PC-9 (cell line): ENCODE measurements at regions not wholly inside any gene's neighbourhood (a gene's known extent, or its start where the extent isn't known, plus 50 kb on each side); places are given as distances from the start of the nearest gene placed in this dataset.

Source experiments
- BruUV-seq: library from RNA; stranded (reverse); fragments of 400-500 nt; replicated peaks from 2 replicates; lab custom pipeline; 2021; lab: Mats Ljungman, UMichigan
- CTCF ChIA-PET: fragments of 300-600 bp; sonication (Branson Sonifier 250); formaldehyde crosslinking; loops from one replicate; lab custom pipeline; 2022; ENCODE audit warnings: antibody characterized with exemption; lab: Charles Lee
- POLR2A ChIA-PET: fragments of 300-600 bp; sonication (Branson Sonifier 250); formaldehyde crosslinking; loops from one replicate; lab custom pipeline; 2022; ENCODE audit warnings: antibody characterized with exemption; ENCODE audit not compliant: unreplicated experiment; lab: Charles Lee
- DNase-seq, 2 experiments: peaks; one replicate each; pipeline versions ENCODE4 v3.0.0 to v3.0.0-alpha.2; 2015 to 2022; ENCODE audit warnings: mixed read lengths in 1 of 2
- H2AFZ ChIP-seq: fragments of 200-600 bp; sonication (generic); 2 replicates; pipeline ENCODE4 v1.8.1; 2017; ENCODE audit warnings: antibody characterized with exemption
- H3F3A ChIP-seq: fragments of 200-600 bp; sonication (generic); 2 replicates; pipeline ENCODE4 v1.8.1; 2017; ENCODE audit warnings: antibody characterized with exemption, mild to moderate bottlenecking, low read depth; ENCODE audit not compliant: insufficient read depth
- H3K27ac ChIP-seq: fragments of 200-600 bp; sonication (generic); 2 replicates; pipeline ENCODE4 v1.6.1; 2016; ENCODE audit warnings: mixed run types
- H3K27me3 ChIP-seq: fragments of 200-600 bp; sonication (generic); 2 replicates; pipeline ENCODE4 v1.6.1; 2016; ENCODE audit warnings: low read depth, mixed run types; ENCODE audit not compliant: insufficient read depth
- H3K36me3 ChIP-seq: fragments of 200-600 bp; sonication (generic); 2 replicates; pipeline ENCODE4 v1.6.1; 2016; ENCODE audit warnings: low read depth, mixed run types
- H3K4me1 ChIP-seq: fragments of 200-600 bp; sonication (generic); replicated peaks from 2 replicates; pipeline ENCODE4 v1.6.1; 2016; ENCODE audit warnings: mixed run types; ENCODE audit not compliant: insufficient read depth
- H3K4me2 ChIP-seq: fragments of 200-600 bp; sonication (generic); 2 replicates; pipeline ENCODE4 v1.6.1; 2017; ENCODE audit warnings: mixed run types
- H3K4me3 ChIP-seq: fragments of 200-600 bp; sonication (generic); 2 replicates; pipeline ENCODE4 v1.6.1; 2016; ENCODE audit warnings: mixed run types
- H3K79me2 ChIP-seq: fragments of 200-600 bp; sonication (generic); 2 replicates; pipeline ENCODE4 v1.6.1; 2017; ENCODE audit warnings: low read depth, mixed run types
- H3K9me2 ChIP-seq: fragments of 200-600 bp; sonication (generic); 2 replicates; pipeline ENCODE4 v1.8.1; 2017; ENCODE audit warnings: mild to moderate bottlenecking; ENCODE audit not compliant: insufficient read depth
- H3K9me3 ChIP-seq: fragments of 200-600 bp; sonication (generic); 2 replicates; pipeline ENCODE4 v1.8.1; 2016; ENCODE audit warnings: low read depth; ENCODE audit not compliant: insufficient read depth
- H4K20me1 ChIP-seq: fragments of 200-600 bp; sonication (generic); 2 replicates; pipeline ENCODE4 v1.8.1; 2017; ENCODE audit not compliant: insufficient read depth
- EZH2 ChIP-seq: fragments of 200-600 bp; sonication (generic); IDR thresholded peaks from 2 replicates; pipeline ENCODE4 v1.8.0; 2017; ENCODE audit warnings: antibody characterized with exemption, low read depth
- intact Hi-C: fragments of 100-400 bp; cut with micrococcal nuclease; formaldehyde crosslinking; loops from one replicate; pipeline ENCODE4 v1.10.0; 2022; ENCODE audit not compliant: unreplicated experiment
- TF ChIP-seq, protein P1 (sequence below): fragments of 200-600 bp; sonication (generic); conservative IDR thresholded peaks from 2 replicates; pipeline ENCODE4 v1.6.1; 2017; ENCODE audit warnings: mixed run types, antibody characterized with exemption, mild to moderate bottlenecking, moderate library complexity

DNA sequence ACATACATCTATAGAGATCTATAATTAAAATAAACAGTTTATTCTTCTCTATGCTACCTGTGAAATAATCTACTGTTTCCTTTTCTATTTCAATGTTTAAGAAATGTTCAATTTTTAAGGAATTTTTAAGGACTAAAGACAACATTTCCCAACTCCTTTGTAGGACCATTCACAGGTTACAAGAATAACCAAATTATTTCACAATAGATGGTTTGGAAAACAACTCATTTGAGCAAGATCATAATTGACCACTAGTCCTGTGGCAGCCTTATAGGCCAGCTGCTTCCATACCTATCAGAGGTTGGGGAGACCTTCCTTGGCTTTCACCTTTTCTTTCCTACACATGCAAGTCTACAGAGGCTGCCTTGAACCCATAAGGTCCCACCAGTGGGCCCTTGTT is 193.7 kb downstream of the TTC39B start:
- BruUV-seq: no TSS peak
- H3K4me1 ChIP-seq: no peaks in the 10 kb centered on the region

DNA sequence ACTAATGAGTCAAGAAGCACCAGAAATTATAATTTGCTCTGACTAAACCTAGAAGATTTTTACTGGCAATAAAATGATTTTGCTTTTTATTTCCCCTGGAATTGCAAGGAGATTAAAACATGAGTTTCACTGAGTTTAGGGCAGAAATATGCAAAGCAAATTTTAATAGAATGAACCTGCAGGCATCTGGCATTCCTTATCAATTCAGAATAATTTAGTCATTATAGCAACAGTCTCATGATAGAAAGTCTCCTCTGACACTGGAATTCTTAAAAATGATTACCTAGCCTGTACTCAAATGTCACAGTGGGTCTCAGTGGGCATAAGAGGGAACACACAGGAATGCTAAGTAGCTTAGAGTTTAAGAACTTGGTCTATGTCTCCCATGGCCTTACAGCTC is 195.9 kb downstream of the TTC39B start:
- H3K4me1 ChIP-seq: no peaks in the 10 kb centered on the region
- no TSS peak for BruUV-seq
- ChIA-PET CTCF (no interaction called here), POLR2A (no interaction called here)
- no peaks in the 10 kb centered on the region for H3K9me2 ChIP-seq
- no peak for DNase-seq
- no peak overlapping the region for H3K4me3 ChIP-seq
- H3K9me3 ChIP-seq: no peaks in the 10 kb centered on the region
- H3K27ac ChIP-seq: no peak overlapping the region
- H3K4me2 ChIP-seq: no peak overlapping the region
- H2AFZ ChIP-seq: no peak overlapping the region
- H3K79me2 ChIP-seq: no peaks in the 10 kb centered on the region
- H4K20me1 ChIP-seq: no peaks in the 10 kb centered on the region
- no peaks in the 10 kb centered on the region for H3K36me3 ChIP-seq
- H3F3A ChIP-seq: no peaks in the 10 kb centered on the region
- no peaks in the 10 kb centered on the region for H3K27me3 ChIP-seq
- intact Hi-C loops: no loop called here
- TF ChIP-seq, protein P1, sequence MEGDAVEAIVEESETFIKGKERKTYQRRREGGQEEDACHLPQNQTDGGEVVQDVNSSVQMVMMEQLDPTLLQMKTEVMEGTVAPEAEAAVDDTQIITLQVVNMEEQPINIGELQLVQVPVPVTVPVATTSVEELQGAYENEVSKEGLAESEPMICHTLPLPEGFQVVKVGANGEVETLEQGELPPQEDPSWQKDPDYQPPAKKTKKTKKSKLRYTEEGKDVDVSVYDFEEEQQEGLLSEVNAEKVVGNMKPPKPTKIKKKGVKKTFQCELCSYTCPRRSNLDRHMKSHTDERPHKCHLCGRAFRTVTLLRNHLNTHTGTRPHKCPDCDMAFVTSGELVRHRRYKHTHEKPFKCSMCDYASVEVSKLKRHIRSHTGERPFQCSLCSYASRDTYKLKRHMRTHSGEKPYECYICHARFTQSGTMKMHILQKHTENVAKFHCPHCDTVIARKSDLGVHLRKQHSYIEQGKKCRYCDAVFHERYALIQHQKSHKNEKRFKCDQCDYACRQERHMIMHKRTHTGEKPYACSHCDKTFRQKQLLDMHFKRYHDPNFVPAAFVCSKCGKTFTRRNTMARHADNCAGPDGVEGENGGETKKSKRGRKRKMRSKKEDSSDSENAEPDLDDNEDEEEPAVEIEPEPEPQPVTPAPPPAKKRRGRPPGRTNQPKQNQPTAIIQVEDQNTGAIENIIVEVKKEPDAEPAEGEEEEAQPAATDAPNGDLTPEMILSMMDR: no peak
- TF ChIP-seq EZH2: no peak

More for the DNA sequence above, 193.7 kb downstream of the TTC39B start:
- intact Hi-C loops: no loop called here
- Histone ChIP-seq H2AFZ (no peak overlapping the region), H3K9me3 (no peaks in the 10 kb centered on the region), H3K27me3 (no peaks in the 10 kb centered on the region), H3F3A (no peaks in the 10 kb centered on the region), H3K36me3 (no peaks in the 10 kb centered on the region), H3K27ac (no peak overlapping the region), H3K9me2 (no peaks in the 10 kb centered on the region), H4K20me1 (no peaks in the 10 kb centered on the region), H3K79me2 (no peaks in the 10 kb centered on the region), H3K4me2 (no peak overlapping the region), H3K4me3 (no peak overlapping the region)
- DNase-seq: no peak
- POLR2A ChIA-PET: no interaction called here
- CTCF ChIA-PET: no interaction called here
- TF ChIP-seq, protein P1: no peak

DNA sequence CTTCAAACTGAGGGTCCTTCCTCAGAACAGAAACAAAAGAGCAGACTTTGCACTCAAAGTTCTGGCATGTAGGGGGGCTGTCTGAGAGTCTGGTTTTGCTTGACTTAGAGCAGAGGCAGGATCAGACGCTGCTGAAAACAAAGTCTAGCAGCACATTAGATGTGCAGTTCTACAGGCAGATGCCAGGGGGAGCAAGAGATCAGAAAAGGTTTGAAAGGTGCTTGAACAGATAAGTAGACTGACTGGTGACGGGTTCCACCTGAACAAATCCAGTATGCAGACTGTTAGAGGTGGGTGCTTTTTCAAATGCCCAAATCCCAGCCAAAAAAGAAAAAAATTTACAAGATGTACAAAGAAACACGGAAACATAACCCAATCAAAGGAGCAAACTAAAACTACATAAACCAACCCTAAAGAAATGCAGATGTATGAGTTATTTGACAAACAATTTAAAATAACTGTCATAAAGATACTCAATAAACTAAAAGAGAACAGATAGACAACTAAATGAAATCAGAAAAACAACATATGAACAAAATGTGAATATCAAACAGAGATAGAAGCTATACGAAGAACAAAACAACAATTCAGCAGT is 194.7 kb upstream of the FREM1 start:
- ChIA-PET POLR2A (interaction anchor here (0.6 kb wide), 1 partner anchor 317 kb away, joined by 4 read pairs; no protein-coding TSS in a partner anchor), CTCF (no interaction called here)
- no TSS peak for BruUV-seq
- no peaks in the 10 kb centered on the region for H3K9me2 ChIP-seq
- intact Hi-C loops: loop anchor here (1.0 to 5.0 kb wide), 2 partner anchors 37 to 312 kb away; no protein-coding TSS in a partner anchor
- H3F3A ChIP-seq: no peaks in the 10 kb centered on the region
- no peaks in the 10 kb centered on the region for H3K4me1 ChIP-seq
- H3K27ac ChIP-seq: no peak overlapping the region
- H3K4me3 ChIP-seq: no peak overlapping the region
- H2AFZ ChIP-seq: no peak overlapping the region
- no peaks in the 10 kb centered on the region for H3K9me3 ChIP-seq
- TF ChIP-seq, protein P1: peak; percentile 68
- TF ChIP-seq EZH2: no peak
- DNase-seq: peak in 1 of 2 experiments; percentile 12
- no peaks in the 10 kb centered on the region for H3K36me3 ChIP-seq
- H4K20me1 ChIP-seq: no peaks in the 10 kb centered on the region
- no peaks in the 10 kb centered on the region for H3K27me3 ChIP-seq
- no peak overlapping the region for H3K4me2 ChIP-seq
- no peaks in the 10 kb centered on the region for H3K79me2 ChIP-seq
